ENCODE measurements at regions not wholly inside any gene's neighbourhood (a gene's known extent, or its start where the extent isn't known, plus 50 kb on each side); places are given as distances from the start of the nearest gene placed in this dataset.

DNA sequence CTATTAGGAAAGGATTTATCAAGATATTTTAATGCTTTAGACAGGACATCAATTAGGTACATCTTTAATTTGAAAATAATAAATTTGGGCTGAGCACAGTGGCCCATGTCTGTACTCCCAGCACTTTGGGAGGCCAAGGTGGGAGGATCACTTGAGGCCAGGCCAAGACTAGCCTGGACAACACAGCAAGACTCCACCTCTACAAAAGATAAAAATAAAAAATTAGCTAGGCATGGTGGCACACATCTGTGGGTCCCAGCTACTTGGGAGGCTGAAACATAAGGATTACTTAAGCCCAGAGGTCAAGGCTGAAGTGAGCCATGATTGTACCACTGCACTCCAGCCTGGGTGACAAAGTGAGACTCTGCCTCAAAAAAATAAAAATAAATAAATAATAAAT lies 59.6 kb upstream of the IRF2 start:
- Histone ChIP-seq H3K9ac (no peak overlapping the region), H3K9me3 (ENCODE audit: control insufficient read depth, low read length) (no peaks in the 10 kb centered on the region), H3K4me3 (ENCODE audit: low read depth, low read length) (no peak overlapping the region), H3K4me1 (peaks cover 3% of the 10 kb centered on the region), H3K36me3 (ENCODE audit: control insufficient read depth, insufficient read depth, low read length) (no peaks in the 10 kb centered on the region), H2AFZ (no peak overlapping the region), H3K79me2 (peaks cover 4% of the 10 kb centered on the region), H3K27me3 (ENCODE audit: control insufficient read depth, insufficient read depth, low read length) (no peaks in the 10 kb centered on the region), H3K4me2 (ENCODE audit: low read length) (no peak overlapping the region), H3K27ac (no peak overlapping the region)
- TF ChIP-seq, protein P1, sequence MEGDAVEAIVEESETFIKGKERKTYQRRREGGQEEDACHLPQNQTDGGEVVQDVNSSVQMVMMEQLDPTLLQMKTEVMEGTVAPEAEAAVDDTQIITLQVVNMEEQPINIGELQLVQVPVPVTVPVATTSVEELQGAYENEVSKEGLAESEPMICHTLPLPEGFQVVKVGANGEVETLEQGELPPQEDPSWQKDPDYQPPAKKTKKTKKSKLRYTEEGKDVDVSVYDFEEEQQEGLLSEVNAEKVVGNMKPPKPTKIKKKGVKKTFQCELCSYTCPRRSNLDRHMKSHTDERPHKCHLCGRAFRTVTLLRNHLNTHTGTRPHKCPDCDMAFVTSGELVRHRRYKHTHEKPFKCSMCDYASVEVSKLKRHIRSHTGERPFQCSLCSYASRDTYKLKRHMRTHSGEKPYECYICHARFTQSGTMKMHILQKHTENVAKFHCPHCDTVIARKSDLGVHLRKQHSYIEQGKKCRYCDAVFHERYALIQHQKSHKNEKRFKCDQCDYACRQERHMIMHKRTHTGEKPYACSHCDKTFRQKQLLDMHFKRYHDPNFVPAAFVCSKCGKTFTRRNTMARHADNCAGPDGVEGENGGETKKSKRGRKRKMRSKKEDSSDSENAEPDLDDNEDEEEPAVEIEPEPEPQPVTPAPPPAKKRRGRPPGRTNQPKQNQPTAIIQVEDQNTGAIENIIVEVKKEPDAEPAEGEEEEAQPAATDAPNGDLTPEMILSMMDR (IDR thresholded peaks at IDR 0.05), result no peak

DNA sequence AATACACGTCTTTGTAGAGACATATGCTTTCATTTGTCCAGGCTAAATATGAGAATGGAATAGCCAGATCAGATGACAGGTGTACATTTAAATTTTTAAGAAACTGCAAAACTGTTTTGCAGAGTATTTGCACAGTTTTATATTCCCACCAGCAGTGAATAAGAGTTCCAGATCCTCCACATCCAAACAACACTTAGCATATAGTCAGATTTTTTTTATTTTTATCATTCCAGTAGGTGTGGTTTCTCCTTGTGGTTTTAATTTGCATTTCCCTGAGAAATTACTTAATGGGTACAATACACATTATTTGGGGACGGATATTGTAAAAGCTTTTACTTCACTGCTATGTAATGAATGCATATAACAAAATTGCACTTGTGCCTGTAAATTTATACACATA lies 56.7 kb upstream of the IRF2 start:
- Histone ChIP-seq H3K36me3 (ENCODE audit: control insufficient read depth, insufficient read depth, low read length) (no peaks in the 10 kb centered on the region), H3K4me2 (ENCODE audit: low read length) (no peak overlapping the region), H3K79me2 (peaks cover 4% of the 10 kb centered on the region), H3K27ac (no peak overlapping the region), H3K4me1 (peaks cover 3% of the 10 kb centered on the region), H3K9ac (no peak overlapping the region), H3K27me3 (ENCODE audit: control insufficient read depth, insufficient read depth, low read length) (no peaks in the 10 kb centered on the region), H3K9me3 (ENCODE audit: control insufficient read depth, low read length) (no peaks in the 10 kb centered on the region), H2AFZ (no peak overlapping the region), H3K4me3 (ENCODE audit: low read depth, low read length) (no peak overlapping the region)
- TF ChIP-seq, protein P1 (IDR thresholded peaks at IDR 0.05), result no peak

DNA sequence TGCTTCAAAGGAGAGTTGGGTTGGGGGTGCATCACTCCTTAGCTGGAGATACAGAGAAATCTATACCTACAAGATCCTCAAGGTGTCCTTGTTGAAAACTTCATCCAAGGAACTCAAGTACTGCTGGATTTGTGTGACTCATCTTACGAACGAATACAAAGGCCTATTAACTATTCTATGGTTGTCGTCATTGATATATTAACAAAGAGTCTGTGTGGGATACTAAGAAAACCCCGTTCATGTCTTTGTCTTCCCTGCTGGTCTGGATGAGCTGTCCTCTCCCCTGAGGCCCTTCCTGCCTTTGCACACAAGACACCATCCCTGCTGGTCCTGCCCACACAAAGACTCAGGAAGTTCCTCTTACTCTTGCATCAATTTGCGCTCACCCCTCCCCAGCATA lies 54.9 kb upstream of the IRF2 start:
- Histone ChIP-seq H3K9ac (no peak overlapping the region), H3K79me2 (peaks cover 4% of the 10 kb centered on the region), H2AFZ (no peak overlapping the region), H3K4me3 (ENCODE audit: low read depth, low read length) (no peak overlapping the region), H3K27ac (no peak overlapping the region), H3K4me2 (ENCODE audit: low read length) (no peak overlapping the region), H3K36me3 (ENCODE audit: control insufficient read depth, insufficient read depth, low read length) (no peaks in the 10 kb centered on the region), H3K27me3 (ENCODE audit: control insufficient read depth, insufficient read depth, low read length) (no peaks in the 10 kb centered on the region), H3K9me3 (ENCODE audit: control insufficient read depth, low read length) (no peaks in the 10 kb centered on the region), H3K4me1 (no peaks in the 10 kb centered on the region)
- TF ChIP-seq, protein P1 (IDR thresholded peaks at IDR 0.05), result no peak

DNA sequence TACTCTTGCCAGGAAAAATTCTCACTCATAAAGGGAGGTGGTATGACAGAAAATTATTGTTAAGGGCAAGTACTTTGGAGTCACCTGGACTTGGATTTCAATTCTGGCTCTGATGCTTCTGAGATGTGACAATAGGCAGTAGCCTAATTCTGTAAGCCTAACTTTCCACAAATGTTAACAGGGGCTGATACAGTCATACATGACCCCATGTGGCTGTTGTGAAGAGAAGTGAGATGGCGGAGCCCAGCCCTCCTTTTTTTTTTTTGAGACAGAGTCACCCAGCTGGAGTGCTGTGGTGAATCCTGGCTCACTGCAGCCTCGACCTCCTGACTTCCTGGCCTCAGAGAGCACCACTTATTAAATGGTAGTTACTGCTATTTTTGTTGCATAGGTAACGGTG lies 54.4 kb upstream of the IRF2 start:
- Histone ChIP-seq H3K9me3 (ENCODE audit: control insufficient read depth, low read length) (no peaks in the 10 kb centered on the region), H3K4me3 (ENCODE audit: low read depth, low read length) (no peak overlapping the region), H3K27ac (no peak overlapping the region), H2AFZ (no peak overlapping the region), H3K79me2 (peaks cover 4% of the 10 kb centered on the region), H3K27me3 (ENCODE audit: control insufficient read depth, insufficient read depth, low read length) (no peaks in the 10 kb centered on the region), H3K36me3 (ENCODE audit: control insufficient read depth, insufficient read depth, low read length) (no peaks in the 10 kb centered on the region), H3K4me1 (no peaks in the 10 kb centered on the region), H3K9ac (no peak overlapping the region), H3K4me2 (ENCODE audit: low read length) (no peak overlapping the region)
- TF ChIP-seq, protein P1 (IDR thresholded peaks at IDR 0.05), result no peak

DNA sequence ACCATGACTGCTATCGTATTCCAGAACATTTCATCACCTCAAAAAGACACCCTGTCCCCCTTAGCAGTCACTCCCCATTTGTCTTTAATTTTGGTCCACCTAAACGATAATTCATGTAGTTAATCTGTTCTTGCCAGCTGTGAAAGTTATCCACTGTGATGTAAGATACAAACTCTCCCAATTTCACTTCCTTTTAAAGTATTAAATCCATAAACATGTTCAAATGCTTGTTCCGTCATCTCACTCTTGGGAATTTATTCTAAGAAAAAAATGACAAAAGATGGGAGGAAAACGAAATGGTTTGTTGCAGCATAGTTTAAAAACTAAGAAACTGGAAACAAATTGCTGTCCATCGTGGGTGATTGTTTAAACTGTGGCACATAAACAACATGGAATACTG lies 53.7 kb upstream of the IRF2 start:
- H3K9ac ChIP-seq, result no peak overlapping the region
- H3K9me3 ChIP-seq (ENCODE audit: control insufficient read depth, low read length), result no peaks in the 10 kb centered on the region
- no peak overlapping the region for H3K4me3 ChIP-seq (ENCODE audit: low read depth, low read length)
- no peak overlapping the region for H2AFZ ChIP-seq
- no peak overlapping the region for H3K4me2 ChIP-seq (ENCODE audit: low read length)
- no peak overlapping the region for H3K27ac ChIP-seq
- H3K27me3 ChIP-seq (ENCODE audit: control insufficient read depth, insufficient read depth, low read length), result no peaks in the 10 kb centered on the region
- H3K4me1 ChIP-seq, result no peaks in the 10 kb centered on the region
- TF ChIP-seq, protein P1 (IDR thresholded peaks at IDR 0.05), result no peak
- H3K79me2 ChIP-seq, result peaks cover 4% of the 10 kb centered on the region
- H3K36me3 ChIP-seq (ENCODE audit: control insufficient read depth, insufficient read depth, low read length), result no peaks in the 10 kb centered on the region
